ENCODE measurements at regions not wholly inside any gene's neighbourhood (a gene's known extent, or its start where the extent isn't known, plus 50 kb on each side); places are given as distances from the start of the nearest gene placed in this dataset.

DNA sequence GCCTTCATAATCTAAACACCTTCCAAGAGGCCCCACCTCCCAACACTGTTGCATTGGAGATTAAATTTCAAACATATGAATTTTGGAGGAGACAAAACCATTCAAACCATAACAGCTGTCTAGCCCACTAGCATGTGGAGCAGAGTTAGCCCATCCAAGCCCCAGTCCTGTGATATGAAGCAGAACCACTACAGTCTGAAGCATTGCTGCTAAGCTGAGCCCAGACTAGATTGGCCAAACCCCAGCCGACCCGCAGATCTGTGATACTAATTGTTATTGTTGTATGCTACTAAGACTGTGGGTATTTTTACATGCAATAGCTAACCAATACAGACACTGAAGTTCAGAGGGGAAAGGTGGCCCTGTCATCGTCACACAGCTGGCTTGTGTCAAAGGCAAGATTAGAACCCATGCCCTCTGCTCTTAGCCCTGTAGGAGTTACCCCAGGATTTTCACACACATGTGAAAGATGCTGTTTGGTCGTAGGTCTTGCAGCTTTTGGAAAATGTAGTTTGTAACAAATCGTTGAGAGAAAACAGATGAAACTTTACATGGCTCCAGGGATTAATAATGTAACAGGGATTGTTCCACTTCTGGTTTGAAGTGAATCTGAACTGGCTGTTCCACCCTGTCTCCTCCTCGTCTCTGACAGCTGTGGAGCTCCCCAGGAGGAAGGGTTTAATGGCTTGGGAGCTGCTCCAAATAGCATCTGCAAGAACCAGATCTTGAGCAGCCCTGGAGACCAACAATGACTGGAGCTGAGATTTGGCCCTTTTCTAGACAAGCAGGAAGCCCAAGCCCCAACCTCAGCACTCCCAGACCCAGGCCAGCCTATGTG, 517.5 kb downstream of the MID1IP1 start:
- no peak for DNase-seq (ENCODE audit: low read depth, low spot score)
- no peaks in the 10 kb centered on the region for H3K4me1 ChIP-seq (ENCODE audit: insufficient read depth, insufficient read length)
- H3K4me3 ChIP-seq (ENCODE audit: insufficient read length, low read depth), result no peak overlapping the region
- H3K9me3 ChIP-seq (ENCODE audit: insufficient read depth, low read length), result no peaks in the 10 kb centered on the region
- no peak for TF ChIP-seq YY1 (IDR thresholded peaks at IDR 0.05; ENCODE audit: insufficient read depth, insufficient read length)
- TF ChIP-seq ZNF274 (IDR thresholded peaks at IDR 0.05; ENCODE audit: low read depth, low read length), result no peak
- TF ChIP-seq SUZ12 (IDR thresholded peaks at IDR 0.05; ENCODE audit: extremely low read depth, insufficient read depth, insufficient read length), result no peak
- no peak overlapping the region for H3K9ac ChIP-seq (ENCODE audit: insufficient read length, low read depth)
- H3K36me3 ChIP-seq (ENCODE audit: insufficient read depth, insufficient read length, low read length), result no peaks in the 10 kb centered on the region
- no peaks in the 10 kb centered on the region for H3K27me3 ChIP-seq (ENCODE audit: insufficient read depth, insufficient read length)

DNA sequence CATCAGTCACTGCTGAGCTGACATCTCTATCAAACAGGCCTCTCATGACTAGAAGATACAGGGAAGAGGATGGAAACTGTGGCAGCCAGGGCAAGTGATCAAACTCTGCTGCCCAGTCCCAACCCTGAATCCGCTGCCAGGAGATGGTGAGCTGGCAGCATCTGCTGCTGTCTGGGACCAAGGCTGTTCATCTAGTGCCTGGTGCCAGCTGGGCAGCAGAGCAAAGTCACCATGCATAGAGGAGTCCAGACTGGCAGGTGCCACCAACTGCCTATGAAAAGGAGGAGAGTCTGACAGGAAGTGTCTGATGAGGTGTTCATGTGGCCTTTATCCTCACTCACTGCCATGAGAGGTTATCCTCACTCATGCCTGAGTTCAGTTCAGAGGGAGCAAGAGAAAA, 518.9 kb downstream of the MID1IP1 start:
- Histone ChIP-seq H3K9me3 (ENCODE audit: insufficient read depth, low read length) (no peaks in the 10 kb centered on the region), H3K4me1 (ENCODE audit: insufficient read depth, insufficient read length) (no peaks in the 10 kb centered on the region), H3K4me3 (ENCODE audit: insufficient read length, low read depth) (no peak overlapping the region), H3K27me3 (ENCODE audit: insufficient read depth, insufficient read length) (no peaks in the 10 kb centered on the region), H3K9ac (ENCODE audit: insufficient read length, low read depth) (no peak overlapping the region), H3K36me3 (ENCODE audit: insufficient read depth, insufficient read length, low read length) (no peaks in the 10 kb centered on the region)
- DNase-seq (ENCODE audit: low read depth, low spot score), result no peak
- TF ChIP-seq SUZ12 (IDR thresholded peaks at IDR 0.05; ENCODE audit: extremely low read depth, insufficient read depth, insufficient read length), result no peak
- TF ChIP-seq ZNF274 (IDR thresholded peaks at IDR 0.05; ENCODE audit: low read depth, low read length), result no peak
- TF ChIP-seq YY1 (IDR thresholded peaks at IDR 0.05; ENCODE audit: insufficient read depth, insufficient read length), result no peak

DNA sequence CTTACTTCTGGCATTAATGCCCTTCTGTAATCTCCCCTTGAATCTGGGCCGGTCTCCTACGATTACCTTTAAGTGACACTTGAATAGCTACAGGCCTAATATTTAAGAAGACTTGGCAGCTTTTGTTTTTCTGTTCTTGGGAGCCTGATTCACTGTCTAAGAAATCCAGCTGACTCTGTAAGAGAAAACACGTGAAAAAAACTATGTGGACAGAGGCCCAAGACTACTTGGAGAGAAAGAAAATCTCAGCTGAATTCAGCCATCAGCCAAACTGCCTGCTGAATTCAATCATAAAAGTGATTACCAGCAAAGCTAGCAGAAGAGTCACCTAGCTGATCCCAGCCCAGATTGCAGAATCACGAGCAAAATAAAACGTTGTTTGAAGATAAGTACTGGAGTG, 521.2 kb downstream of the MID1IP1 start:
- Histone ChIP-seq H3K27me3 (ENCODE audit: insufficient read depth, insufficient read length) (no peaks in the 10 kb centered on the region), H3K9me3 (ENCODE audit: insufficient read depth, low read length) (no peaks in the 10 kb centered on the region), H3K4me1 (ENCODE audit: insufficient read depth, insufficient read length) (no peaks in the 10 kb centered on the region), H3K4me3 (ENCODE audit: insufficient read length, low read depth) (no peak overlapping the region), H3K9ac (ENCODE audit: insufficient read length, low read depth) (no peak overlapping the region), H3K36me3 (ENCODE audit: insufficient read depth, insufficient read length, low read length) (no peaks in the 10 kb centered on the region)
- no peak for DNase-seq (ENCODE audit: low read depth, low spot score)
- TF ChIP-seq ZNF274 (IDR thresholded peaks at IDR 0.05; ENCODE audit: low read depth, low read length) (no peak), YY1 (IDR thresholded peaks at IDR 0.05; ENCODE audit: insufficient read depth, insufficient read length) (no peak), SUZ12 (IDR thresholded peaks at IDR 0.05; ENCODE audit: extremely low read depth, insufficient read depth, insufficient read length) (no peak)

DNA sequence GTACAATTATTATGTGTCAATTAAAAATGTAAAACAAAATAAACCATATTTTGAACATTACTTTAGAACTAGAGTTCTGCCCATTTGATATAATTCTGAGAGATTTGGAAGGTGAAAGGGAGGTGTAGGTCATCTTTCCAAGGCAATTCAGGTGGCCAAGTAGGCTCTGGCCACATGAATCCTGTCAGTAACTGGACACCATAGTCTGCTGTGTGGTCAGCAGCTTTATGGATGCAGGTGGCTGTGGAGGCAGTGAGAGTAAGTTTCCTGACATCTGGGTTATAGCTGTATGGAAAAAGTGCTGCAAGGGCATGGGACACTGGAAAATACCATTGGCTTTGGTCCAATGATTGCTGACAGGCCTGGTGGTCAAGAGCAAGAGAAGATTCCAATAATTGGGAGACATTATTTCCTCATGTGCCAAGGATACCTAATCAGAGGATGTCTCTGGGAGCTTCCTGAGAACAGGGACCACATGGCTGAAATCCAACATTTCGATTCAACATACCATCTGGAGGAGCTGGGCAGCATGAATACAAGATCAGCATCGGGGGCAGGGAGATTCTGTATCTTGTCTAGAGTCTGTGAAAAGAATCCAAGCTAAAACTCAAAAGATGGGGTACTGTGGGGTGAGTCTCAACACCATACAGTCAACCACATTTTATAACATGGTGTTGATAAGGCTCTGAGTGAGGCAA, 523.1 kb downstream of the MID1IP1 start:
- Histone ChIP-seq H3K9ac (ENCODE audit: insufficient read length, low read depth) (no peak overlapping the region), H3K9me3 (ENCODE audit: insufficient read depth, low read length) (no peaks in the 10 kb centered on the region), H3K27me3 (ENCODE audit: insufficient read depth, insufficient read length) (no peaks in the 10 kb centered on the region), H3K4me1 (ENCODE audit: insufficient read depth, insufficient read length) (no peaks in the 10 kb centered on the region), H3K4me3 (ENCODE audit: insufficient read length, low read depth) (no peak overlapping the region), H3K36me3 (ENCODE audit: insufficient read depth, insufficient read length, low read length) (no peaks in the 10 kb centered on the region)
- TF ChIP-seq ZNF274 (IDR thresholded peaks at IDR 0.05; ENCODE audit: low read depth, low read length) (no peak), YY1 (IDR thresholded peaks at IDR 0.05; ENCODE audit: insufficient read depth, insufficient read length) (no peak), SUZ12 (IDR thresholded peaks at IDR 0.05; ENCODE audit: extremely low read depth, insufficient read depth, insufficient read length) (no peak)
- no peak for DNase-seq (ENCODE audit: low read depth, low spot score)

DNA sequence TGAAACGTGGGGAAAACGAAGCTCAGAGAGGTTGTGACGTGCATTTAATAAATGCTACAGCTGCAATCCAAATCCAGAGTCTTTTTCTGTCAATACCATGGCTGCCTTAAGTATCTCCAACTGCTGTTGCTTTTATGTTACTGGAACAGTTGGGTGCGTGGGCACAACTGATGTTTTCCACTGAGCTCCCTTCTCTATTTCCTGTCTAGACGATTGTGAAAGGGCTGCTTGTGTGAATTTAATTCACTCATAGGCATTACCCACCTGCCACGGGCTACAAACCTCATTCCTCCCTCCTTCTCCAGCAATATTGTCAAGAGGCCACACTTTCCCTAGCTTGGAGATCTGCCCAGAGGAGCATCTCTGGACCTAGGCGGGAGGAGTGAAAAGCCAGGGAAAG, 526.0 kb downstream of the MID1IP1 start:
- Histone ChIP-seq H3K4me3 (ENCODE audit: insufficient read length, low read depth) (no peak overlapping the region), H3K9ac (ENCODE audit: insufficient read length, low read depth) (no peak overlapping the region), H3K4me1 (ENCODE audit: insufficient read depth, insufficient read length) (no peaks in the 10 kb centered on the region), H3K9me3 (ENCODE audit: insufficient read depth, low read length) (no peaks in the 10 kb centered on the region), H3K27me3 (ENCODE audit: insufficient read depth, insufficient read length) (no peaks in the 10 kb centered on the region), H3K36me3 (ENCODE audit: insufficient read depth, insufficient read length, low read length) (no peaks in the 10 kb centered on the region)
- DNase-seq (ENCODE audit: low read depth, low spot score), result no peak
- TF ChIP-seq YY1 (IDR thresholded peaks at IDR 0.05; ENCODE audit: insufficient read depth, insufficient read length) (no peak), SUZ12 (IDR thresholded peaks at IDR 0.05; ENCODE audit: extremely low read depth, insufficient read depth, insufficient read length) (no peak), ZNF274 (IDR thresholded peaks at IDR 0.05; ENCODE audit: low read depth, low read length) (no peak)

DNA sequence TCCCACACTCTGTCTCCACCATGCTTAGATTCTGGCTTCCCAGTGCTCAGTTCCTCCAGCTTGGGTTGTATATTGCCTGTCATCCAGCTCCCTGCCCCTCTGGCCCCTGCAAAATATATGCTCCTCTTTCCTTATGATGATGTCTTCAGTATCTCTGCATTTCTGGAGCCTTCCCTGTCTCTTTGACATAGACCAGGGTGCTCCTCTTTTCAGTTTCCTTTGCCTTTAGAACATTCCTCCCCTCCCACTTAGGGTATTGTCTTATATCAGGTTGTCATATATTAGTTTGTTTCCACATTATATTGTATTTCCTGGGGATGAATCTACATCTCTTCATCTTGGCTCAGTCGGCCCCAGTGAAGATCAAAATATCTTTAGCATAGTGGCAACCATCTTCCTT, 526.4 kb downstream of the MID1IP1 start:
- no peak for DNase-seq (ENCODE audit: low read depth, low spot score)
- Histone ChIP-seq H3K36me3 (ENCODE audit: insufficient read depth, insufficient read length, low read length) (no peaks in the 10 kb centered on the region), H3K9ac (ENCODE audit: insufficient read length, low read depth) (no peak overlapping the region), H3K9me3 (ENCODE audit: insufficient read depth, low read length) (no peaks in the 10 kb centered on the region), H3K27me3 (ENCODE audit: insufficient read depth, insufficient read length) (no peaks in the 10 kb centered on the region), H3K4me3 (ENCODE audit: insufficient read length, low read depth) (no peak overlapping the region), H3K4me1 (ENCODE audit: insufficient read depth, insufficient read length) (no peaks in the 10 kb centered on the region)
- TF ChIP-seq ZNF274 (IDR thresholded peaks at IDR 0.05; ENCODE audit: low read depth, low read length), result no peak
- no peak for TF ChIP-seq YY1 (IDR thresholded peaks at IDR 0.05; ENCODE audit: insufficient read depth, insufficient read length)
- no peak for TF ChIP-seq SUZ12 (IDR thresholded peaks at IDR 0.05; ENCODE audit: extremely low read depth, insufficient read depth, insufficient read length)

DNA sequence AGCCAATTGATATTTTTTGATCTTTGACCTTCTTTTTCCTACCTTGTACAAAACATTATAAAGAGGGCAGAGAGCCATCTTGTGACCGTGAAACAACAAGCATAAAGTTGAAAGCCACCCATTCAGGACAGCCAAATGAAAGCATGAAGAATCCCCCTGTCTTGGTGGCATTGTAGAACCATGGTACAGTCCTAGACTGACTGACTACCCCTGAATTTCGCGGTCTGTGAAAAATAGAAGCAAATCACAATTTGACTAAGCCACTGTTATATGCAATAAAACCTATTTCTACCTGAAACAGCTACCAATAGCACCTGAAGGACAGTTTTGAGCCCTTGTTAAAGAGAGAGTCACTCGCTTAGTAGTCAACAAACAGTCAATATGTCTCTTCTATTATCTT, 527.4 kb downstream of the MID1IP1 start:
- H3K4me1 ChIP-seq (ENCODE audit: insufficient read depth, insufficient read length), result no peaks in the 10 kb centered on the region
- H3K9ac ChIP-seq (ENCODE audit: insufficient read length, low read depth), result no peak overlapping the region
- no peaks in the 10 kb centered on the region for H3K9me3 ChIP-seq (ENCODE audit: insufficient read depth, low read length)
- TF ChIP-seq YY1 (IDR thresholded peaks at IDR 0.05; ENCODE audit: insufficient read depth, insufficient read length) (no peak), SUZ12 (IDR thresholded peaks at IDR 0.05; ENCODE audit: extremely low read depth, insufficient read depth, insufficient read length) (no peak), ZNF274 (IDR thresholded peaks at IDR 0.05; ENCODE audit: low read depth, low read length) (no peak)
- H3K27me3 ChIP-seq (ENCODE audit: insufficient read depth, insufficient read length), result no peaks in the 10 kb centered on the region
- no peak overlapping the region for H3K4me3 ChIP-seq (ENCODE audit: insufficient read length, low read depth)
- no peaks in the 10 kb centered on the region for H3K36me3 ChIP-seq (ENCODE audit: insufficient read depth, insufficient read length, low read length)
- no peak for DNase-seq (ENCODE audit: low read depth, low spot score)

Data from NT2/D1 (cell line).